Neural cell (in vitro differentiated cells): ENCODE measurements at regions not wholly inside any gene's neighbourhood (a gene's known extent, or its start where the extent isn't known, plus 50 kb on each side); places are given as distances from the start of the nearest gene placed in this dataset.

Source experiments
- CTCF ChIP-seq: fragments of 450-650 bp; IDR thresholded peaks from 2 replicates; pipeline ENCODE4 v1.5.1; 2014; ENCODE audit warnings: antibody characterized with exemption, mild to moderate bottlenecking, moderate library complexity; ENCODE audit not compliant: poor library complexity, severe bottlenecking
- EZH2 ChIP-seq: fragments of 200-600, 300-800 bp; shearing (Covaris generic), sonication (generic); IDR thresholded peaks from 2 replicates; pipeline ENCODE4 v1.6.1; 2014; ENCODE audit warnings: antibody characterized with exemption, low read length, borderline replicate concordance, mild to moderate bottlenecking; ENCODE audit not compliant: insufficient read depth, poor library complexity, severe bottlenecking
- MXI1 ChIP-seq: fragments of 450-650 bp; conservative IDR thresholded peaks from 2 replicates; pipeline ENCODE4 v1.6.1; 2014; ENCODE audit warnings: antibody characterized with exemption, mild to moderate bottlenecking; ENCODE audit not compliant: poor library complexity, severe bottlenecking
- POLR2AphosphoS5 ChIP-seq: IDR thresholded peaks from 2 replicates; pipeline ENCODE4 v1.6.1; 2012
- RAD21 ChIP-seq: fragments of 450-650 bp; conservative IDR thresholded peaks from 2 replicates; pipeline ENCODE4 v1.6.1; 2014; ENCODE audit warnings: antibody characterized with exemption, mild to moderate bottlenecking, moderate library complexity
- TAF1 ChIP-seq: IDR thresholded peaks from 2 replicates; pipeline ENCODE4 v1.6.1; 2012; ENCODE audit warnings: low read depth

- TF ChIP-seq TAF1, result no peak
- peak; percentile 59 for TF ChIP-seq POLR2AphosphoS5
- TF ChIP-seq EZH2, result no peak
- TF ChIP-seq CTCF, result no peak
- TF ChIP-seq MXI1, result peak; percentile 33
- TF ChIP-seq RAD21, result no peak
Observed at GRCh38 chr6:9126878-9127560, 691.7 kb upstream of the SLC35B3 start.
